ENCODE measurements at regions not wholly inside any gene's neighbourhood (a gene's known extent, or its start where the extent isn't known, plus 50 kb on each side); places are given as distances from the start of the nearest gene placed in this dataset.
"Not testable (repeated sequence)": the region's sequence is repeated elsewhere in the genome, so short reads cannot be mapped to it uniquely, and the experiment has no call there.

DNA sequence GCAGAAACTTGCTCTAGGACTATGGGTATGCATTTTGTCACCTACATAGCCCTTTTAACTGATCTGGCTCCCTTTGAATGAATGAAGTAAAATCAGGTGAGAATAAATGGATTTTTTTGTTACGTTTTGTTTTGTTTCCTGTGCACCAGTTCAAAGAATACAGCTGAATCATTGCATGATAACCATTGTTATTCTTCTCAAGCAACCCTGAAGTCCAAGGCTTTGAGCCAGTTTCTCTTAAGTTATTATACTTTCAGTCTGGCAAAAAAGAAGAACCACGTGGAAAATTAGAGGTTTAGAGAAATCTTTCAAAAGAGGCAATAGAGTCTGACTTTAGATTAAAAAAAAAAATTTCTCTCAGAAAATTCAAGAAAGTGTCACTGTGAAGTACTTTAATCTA lies 398.6 kb upstream of the TECRL start:
- no peak for DNase-seq

DNA sequence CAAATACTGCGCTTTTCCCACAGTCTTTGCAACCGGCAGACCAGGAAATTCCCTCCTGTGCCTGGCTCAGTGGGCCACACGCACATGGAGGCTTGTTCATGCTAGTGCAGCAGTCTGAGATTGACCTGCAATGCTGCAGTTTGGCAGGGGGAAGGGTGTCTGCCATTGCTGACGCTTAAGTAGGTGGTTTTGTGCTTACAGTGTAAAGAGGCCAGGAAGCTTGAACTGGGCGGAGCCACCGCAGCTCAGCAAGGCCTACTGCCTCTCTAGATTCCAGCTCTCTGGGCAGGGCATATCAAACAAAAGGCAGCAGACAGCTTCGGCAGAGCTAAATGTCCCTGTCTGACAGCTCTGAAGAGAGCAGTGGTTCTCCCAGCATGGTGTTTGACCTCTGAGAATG lies 390.5 kb upstream of the TECRL start:
- DNase-seq: no peak

DNA sequence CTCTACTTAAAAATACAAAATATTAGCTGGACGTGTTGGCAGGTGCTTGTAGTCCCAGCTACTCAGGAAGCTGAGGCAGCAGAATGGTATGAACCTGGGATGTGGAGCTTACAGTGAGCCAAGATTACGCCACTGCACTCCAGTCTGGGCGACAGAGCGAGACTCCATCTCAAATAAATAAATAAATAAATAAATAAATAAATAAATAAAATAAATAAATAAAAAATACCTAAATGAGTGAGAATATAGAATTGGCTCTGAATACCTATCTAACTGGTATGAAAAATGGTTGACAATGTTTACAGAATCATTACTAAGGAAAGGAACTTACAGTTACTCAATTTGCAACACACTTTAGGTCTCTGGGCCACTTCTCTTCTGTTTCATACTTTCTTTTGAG lies 389.6 kb upstream of the TECRL start:
- DNase-seq: not testable (repeated sequence)

- DNase-seq: no peak
Observed at GRCh38 chr4:64796581-64796980, 387.3 kb upstream of the TECRL start.

DNA sequence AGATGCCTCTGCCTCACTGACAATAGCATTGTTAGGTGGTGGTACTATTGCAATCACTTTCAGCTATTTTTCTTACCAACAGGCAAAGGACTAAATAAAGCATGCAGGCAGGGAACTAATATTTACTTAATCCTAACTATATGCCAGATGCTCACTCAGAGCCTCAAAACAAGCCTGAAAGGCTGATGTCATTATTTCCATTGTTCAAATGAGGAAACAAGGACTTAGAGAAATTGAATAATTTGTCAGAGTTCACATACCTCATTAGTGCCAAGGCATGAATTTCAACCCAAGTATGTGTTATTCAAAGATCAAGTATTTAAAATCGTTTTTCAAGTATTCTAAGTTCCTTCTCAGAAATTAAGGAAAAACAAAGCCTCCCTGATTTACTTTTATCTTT lies 374.9 kb upstream of the TECRL start:
- DNase-seq: peak; percentile 68

DNA sequence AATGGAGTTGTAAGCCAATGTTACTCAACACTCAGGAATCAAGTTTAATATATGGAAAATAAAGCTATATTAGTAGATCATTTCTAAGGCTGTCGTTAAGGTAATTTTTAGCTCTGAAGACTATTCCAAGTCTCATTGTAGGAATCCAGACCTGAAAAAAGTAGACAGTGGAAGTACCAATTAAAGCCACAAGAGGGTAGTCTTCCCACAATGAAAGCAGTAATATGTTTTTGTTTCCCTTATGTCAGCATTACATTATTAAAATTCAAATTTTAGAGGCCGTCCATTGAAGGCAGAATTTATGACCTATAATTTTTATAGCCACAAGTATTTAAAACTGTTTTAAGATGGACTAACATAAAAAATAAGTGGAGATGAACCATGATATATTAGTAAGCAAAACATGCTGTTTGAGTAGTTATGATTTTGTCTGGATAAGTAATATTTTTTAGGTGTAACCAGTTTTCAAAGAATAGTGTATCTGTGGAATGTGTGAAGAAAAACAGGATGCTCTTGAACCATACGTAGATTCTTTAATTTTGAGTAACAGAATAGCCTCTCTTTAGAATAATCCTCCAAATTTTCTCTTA lies 372.6 kb upstream of the TECRL start:
- DNase-seq: peak; percentile 48

DNA sequence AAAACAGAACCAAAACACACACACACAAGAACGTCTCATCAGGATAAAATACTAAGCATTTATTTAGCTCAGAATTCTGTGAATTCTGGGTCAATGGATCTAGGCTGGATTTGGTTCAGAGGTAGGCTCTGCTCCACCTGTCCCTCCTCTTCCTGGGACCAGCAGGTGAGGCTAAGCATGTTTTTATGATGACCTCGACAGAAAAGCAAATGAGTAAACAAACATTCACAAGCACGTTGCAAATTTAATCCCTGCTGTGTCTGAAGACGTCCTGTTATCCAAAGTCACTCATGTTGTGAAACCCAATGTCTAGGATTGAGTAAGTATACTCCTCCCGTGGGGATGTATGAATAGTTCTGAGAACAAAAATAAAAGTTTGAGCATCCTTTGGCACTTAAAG lies 371.4 kb upstream of the TECRL start:
- no peak for DNase-seq

GRCh38 chr4:64777286-64777685 lies 368.0 kb upstream of the TECRL start:
- DNase-seq: no peak

DNA sequence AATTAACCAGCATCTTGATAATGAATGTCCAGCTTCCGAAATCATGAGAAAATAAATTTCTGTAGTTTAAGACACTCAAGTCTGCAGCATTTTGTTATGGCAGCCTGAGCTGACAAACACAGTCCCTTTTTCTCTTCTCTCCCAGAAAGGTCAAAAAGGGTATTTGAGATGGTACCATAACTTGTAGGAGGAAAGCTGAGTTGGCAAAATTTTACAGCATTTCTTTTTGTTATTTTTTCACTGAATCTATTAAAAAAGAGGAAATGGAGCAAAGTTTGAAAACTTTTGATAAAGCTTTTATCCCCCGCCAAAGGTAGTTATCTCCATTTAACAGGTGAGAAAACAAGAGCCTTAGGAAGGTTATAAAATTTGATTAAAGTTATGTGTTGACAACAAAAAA lies 367.6 kb upstream of the TECRL start:
- no peak for DNase-seq

GRCh38 chr4:64774626-64775025 lies 365.4 kb upstream of the TECRL start:
- no peak for DNase-seq

DNA sequence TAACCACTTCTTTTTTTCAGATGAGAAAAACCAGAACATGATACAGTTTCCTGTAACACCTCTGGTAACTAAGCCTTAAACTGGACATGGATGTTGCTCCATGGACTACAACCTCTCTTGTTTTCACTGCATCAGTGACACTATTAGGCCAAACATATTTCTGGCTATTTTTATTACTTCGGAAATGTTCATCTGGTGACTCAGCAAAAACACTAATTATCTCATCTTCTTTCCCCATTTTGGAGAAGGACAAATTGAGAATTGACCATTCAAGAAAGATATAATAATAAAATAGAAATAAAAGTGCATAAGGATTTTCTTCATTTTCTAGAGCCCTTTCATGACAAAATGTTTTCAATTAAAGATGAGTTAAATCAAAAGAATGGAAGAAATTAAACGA lies 361.9 kb upstream of the TECRL start:
- DNase-seq: no peak

- no peak for DNase-seq
Observed at GRCh38 chr4:64767547-64767946, 358.3 kb upstream of the TECRL start.

GRCh38 chr4:64766565-64766964 lies 357.3 kb upstream of the TECRL start:
- DNase-seq: no peak

- no peak for DNase-seq
Observed at GRCh38 chr4:64756016-64756415, 346.8 kb upstream of the TECRL start.

DNA sequence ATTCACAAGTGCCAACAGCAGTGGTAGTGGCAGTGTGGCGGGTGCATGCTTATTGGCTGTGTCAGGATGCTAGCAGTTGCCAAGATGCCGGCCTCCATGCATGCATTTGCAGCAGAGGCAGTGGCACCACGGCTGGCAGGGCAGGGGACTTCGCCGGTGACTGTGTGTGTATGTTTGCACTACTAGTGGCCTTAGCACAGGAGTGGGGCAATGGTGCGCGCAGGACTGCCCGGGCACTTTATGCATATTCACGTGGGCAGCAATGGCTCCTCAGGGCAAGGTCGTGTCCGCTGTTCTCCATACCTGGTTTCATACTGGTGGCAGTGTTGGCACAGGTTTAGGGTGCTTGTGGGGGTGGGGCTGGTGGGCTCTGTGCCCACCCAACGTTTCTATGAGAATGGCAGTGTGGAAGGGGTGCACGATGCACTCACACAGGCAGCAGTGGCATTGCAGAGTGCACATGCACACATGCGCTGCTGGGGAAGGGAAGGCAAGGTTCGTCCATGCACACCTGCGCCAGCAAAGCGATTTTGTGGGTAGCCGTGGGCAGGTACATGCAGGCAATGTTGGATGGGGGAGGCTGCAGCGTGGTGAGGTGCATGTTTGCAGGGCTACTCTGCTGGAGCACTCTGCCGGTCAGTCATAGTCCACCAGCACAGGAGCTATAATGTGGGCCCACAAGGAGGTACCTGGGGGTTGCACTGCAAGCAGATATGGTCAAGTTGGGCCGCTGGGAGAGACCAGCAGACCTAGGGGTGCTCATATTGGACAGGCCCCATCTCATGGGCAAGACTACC lies 338.9 kb upstream of the TECRL start:
- DNase-seq: no peak

- DNase-seq: no peak
Observed at GRCh38 chr4:64738240-64738639, 329.0 kb upstream of the TECRL start.

DNA sequence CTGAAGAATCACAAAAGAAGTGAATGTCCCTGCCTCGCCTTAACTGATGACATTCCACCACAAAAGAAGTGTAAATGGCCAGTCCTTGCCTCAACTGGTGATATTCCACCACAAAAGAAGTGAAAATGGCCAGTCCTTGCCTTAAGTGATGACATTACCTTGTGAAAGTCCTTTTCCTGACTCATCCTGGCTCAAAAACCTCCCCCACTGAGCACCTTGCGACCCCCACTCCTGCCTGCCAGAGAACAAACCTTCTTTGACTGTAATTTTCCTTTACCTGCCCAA lies 328.5 kb upstream of the TECRL start:
- not testable (repeated sequence) for DNase-seq

DNA sequence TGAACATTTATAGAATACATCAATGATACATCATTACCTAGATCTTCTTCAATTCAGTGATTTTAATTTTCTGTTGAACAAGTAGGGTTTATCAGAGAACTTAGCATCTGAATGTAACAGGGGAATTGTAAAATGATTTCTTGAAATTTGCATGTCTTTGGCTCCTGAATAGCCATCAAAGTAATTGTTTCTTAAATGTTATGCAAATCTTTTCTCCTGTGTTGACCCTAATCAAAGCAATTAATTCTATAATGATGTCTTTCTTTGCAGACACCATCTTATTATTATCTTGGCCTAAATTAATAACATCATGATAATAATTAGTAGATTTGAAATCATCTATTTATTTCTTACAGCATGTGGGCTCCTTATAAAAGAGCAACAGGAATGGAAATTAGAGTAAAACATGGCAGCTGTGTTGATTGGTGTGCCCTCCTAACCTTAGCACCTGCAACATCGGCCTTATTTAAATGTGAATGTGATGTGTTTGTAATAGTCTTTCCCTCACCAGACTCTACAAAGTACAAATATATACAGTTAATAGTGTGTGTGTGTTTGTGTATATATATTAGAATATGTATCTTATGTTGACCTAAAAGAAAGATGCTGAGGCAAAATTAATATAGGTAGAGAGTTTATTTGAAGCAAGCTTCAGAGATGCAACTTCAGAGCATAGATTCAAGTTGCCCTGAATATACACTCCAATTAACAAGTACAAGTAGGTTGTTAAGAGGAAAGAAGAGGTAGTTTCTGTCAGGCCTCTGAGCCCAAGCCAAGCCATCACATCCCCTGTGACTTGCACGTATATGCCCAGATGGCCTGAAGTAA lies 328.0 kb upstream of the TECRL start:
- no peak for DNase-seq

- DNase-seq: no peak
Observed at GRCh38 chr4:64729561-64729960, 320.3 kb upstream of the TECRL start.

GRCh38 chr4:64727960-64728359 lies 318.7 kb upstream of the TECRL start:
- DNase-seq: no peak

DNA sequence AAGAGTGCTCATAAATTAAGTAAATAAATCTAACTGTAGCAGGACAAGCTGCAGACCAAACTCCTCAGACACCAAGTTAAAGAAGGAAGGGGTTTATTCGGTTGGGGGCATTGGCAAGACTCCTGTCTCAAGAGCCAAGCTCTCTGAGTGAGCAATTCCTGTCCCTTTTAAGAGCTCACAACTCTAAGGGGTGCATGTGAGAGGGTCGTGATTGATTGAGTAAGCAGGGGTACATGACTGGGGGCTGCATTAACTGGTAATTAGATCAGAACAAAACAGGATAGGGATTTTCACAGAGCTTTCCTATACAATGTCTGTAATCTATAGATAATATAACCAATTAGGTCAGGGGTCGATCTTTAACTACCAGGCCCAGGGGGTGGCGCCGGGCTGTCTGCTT lies 318.1 kb upstream of the TECRL start:
- DNase-seq: not testable (repeated sequence)

DNA sequence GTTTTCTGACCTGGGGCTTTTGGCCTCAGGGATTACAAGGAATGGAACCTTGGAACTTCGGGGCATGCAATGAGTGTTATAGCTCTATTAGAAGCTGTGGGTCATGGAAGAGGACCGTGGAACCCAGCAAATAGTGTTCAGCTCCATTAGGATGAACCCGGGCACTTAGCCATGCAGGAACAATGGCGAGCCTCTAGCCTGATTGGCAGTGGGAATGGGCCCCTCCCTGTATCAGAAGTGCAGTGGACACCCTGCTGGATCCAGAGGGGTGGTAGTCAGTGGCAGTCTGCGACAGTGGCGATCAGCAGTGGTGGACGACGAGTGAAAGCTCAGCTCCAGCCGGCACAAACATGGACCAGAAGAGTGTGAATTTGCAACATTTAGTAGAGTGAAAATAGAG lies 315.4 kb upstream of the TECRL start:
- DNase-seq: no peak

GRCh38 chr4:64721106-64721505 lies 311.9 kb upstream of the TECRL start:
- no peak for DNase-seq

DNA sequence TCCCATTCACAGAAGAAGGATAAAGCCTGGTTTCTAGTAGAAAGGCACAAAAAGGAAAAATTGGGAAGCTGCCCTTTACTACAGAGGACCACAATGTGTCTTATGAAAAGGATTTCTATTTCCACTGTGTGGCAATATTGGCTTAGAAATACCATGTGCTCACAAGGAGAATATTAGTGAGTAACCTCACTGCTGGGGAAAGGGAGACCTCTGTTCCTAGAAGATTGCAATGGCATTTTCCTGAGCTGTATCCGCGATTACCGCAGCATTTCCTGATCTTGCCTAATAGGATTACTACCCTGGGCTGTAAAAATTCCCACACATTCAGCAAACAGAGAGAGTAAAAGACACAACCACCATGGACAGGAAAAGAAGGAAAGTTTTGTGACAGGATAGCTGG lies 308.8 kb upstream of the TECRL start:
- DNase-seq: peak; percentile 1

Data from NCI-H1694 treated with DMSO at 0.1 percent for 48 hours (cell line).